ENCODE measurements at regions not wholly inside any gene's neighbourhood (a gene's known extent, or its start where the extent isn't known, plus 50 kb on each side); places are given as distances from the start of the nearest gene placed in this dataset.
"Not testable (repeated sequence)": the region's sequence is repeated elsewhere in the genome, so short reads cannot be mapped to it uniquely, and the experiment has no call there.

- DNase-seq (ENCODE audit: low spot score): no peak
Observed at GRCh38 chr7:68754414-68754813, 843.9 kb upstream of the AUTS2 start.

- DNase-seq (ENCODE audit: low spot score): no peak
Observed at GRCh38 chr7:68756986-68757495, 841.2 kb upstream of the AUTS2 start.

GRCh38 chr7:68760556-68760955 is 837.7 kb upstream of the AUTS2 start:
- DNase-seq (ENCODE audit: low spot score): no peak

GRCh38 chr7:68767462-68767861 is 830.8 kb upstream of the AUTS2 start:
- DNase-seq (ENCODE audit: low spot score): no peak

- DNase-seq (ENCODE audit: low spot score): no peak
Observed at GRCh38 chr7:68770649-68771048, 827.6 kb upstream of the AUTS2 start.

GRCh38 chr7:68776326-68776725 is 821.9 kb upstream of the AUTS2 start:
- DNase-seq (ENCODE audit: low spot score): no peak

GRCh38 chr7:68783684-68784083 is 814.6 kb upstream of the AUTS2 start:
- DNase-seq (ENCODE audit: low spot score): no peak

- no peak for DNase-seq (ENCODE audit: low spot score)
Observed at GRCh38 chr7:68785036-68785435, 813.2 kb upstream of the AUTS2 start.

- DNase-seq (ENCODE audit: low spot score): no peak
Observed at GRCh38 chr7:68787566-68787965, 810.7 kb upstream of the AUTS2 start.

- not testable (repeated sequence) for DNase-seq (ENCODE audit: low spot score)
Observed at GRCh38 chr7:68788529-68788928, 809.7 kb upstream of the AUTS2 start.

GRCh38 chr7:68789597-68789996 is 808.7 kb upstream of the AUTS2 start:
- no peak for DNase-seq (ENCODE audit: low spot score)

GRCh38 chr7:68792351-68792750 is 805.9 kb upstream of the AUTS2 start:
- DNase-seq (ENCODE audit: low spot score): no peak

- no peak for DNase-seq (ENCODE audit: low spot score)
Observed at GRCh38 chr7:68793513-68793912, 804.8 kb upstream of the AUTS2 start.

GRCh38 chr7:68800316-68800715 is 798.0 kb upstream of the AUTS2 start:
- no peak for DNase-seq (ENCODE audit: low spot score)

- DNase-seq (ENCODE audit: low spot score): no peak
Observed at GRCh38 chr7:68805159-68805558, 793.1 kb upstream of the AUTS2 start.

- no peak for DNase-seq (ENCODE audit: low spot score)
Observed at GRCh38 chr7:68807666-68808065, 790.6 kb upstream of the AUTS2 start.

- DNase-seq (ENCODE audit: low spot score): no peak
Observed at GRCh38 chr7:68813551-68814080, 784.7 kb upstream of the AUTS2 start.

GRCh38 chr7:68816491-68816890 is 781.8 kb upstream of the AUTS2 start:
- no peak for DNase-seq (ENCODE audit: low spot score)

GRCh38 chr7:68820321-68820720 is 778.0 kb upstream of the AUTS2 start:
- no peak for DNase-seq (ENCODE audit: low spot score)

GRCh38 chr7:68821846-68822245 is 776.4 kb upstream of the AUTS2 start:
- no peak for DNase-seq (ENCODE audit: low spot score)

- no peak for DNase-seq (ENCODE audit: low spot score)
Observed at GRCh38 chr7:68823996-68824780, 774.1 kb upstream of the AUTS2 start.

GRCh38 chr7:68828575-68828974 is 769.7 kb upstream of the AUTS2 start:
- DNase-seq (ENCODE audit: low spot score): no peak

GRCh38 chr7:68833422-68833821 is 764.9 kb upstream of the AUTS2 start:
- no peak for DNase-seq (ENCODE audit: low spot score)

- DNase-seq (ENCODE audit: low spot score): no peak
Observed at GRCh38 chr7:68839014-68839413, 759.3 kb upstream of the AUTS2 start.
